Brain pericyte (primary cell): ENCODE measurements at regions not wholly inside any gene's neighbourhood (a gene's known extent, or its start where the extent isn't known, plus 50 kb on each side); places are given as distances from the start of the nearest gene placed in this dataset.

Experiments
- DNase-seq: peaks from one replicate; pipeline ENCODE4 v3.0.0-alpha.2; 2012; ENCODE audit warnings: low read depth, low spot score

GRCh38 chr1:208781391-208782045, 537.3 kb upstream of the PLXNA2 start:
- no peak for DNase-seq

GRCh38 chr1:208782186-208782585, 538.0 kb upstream of the PLXNA2 start:
- no peak for DNase-seq

DNA sequence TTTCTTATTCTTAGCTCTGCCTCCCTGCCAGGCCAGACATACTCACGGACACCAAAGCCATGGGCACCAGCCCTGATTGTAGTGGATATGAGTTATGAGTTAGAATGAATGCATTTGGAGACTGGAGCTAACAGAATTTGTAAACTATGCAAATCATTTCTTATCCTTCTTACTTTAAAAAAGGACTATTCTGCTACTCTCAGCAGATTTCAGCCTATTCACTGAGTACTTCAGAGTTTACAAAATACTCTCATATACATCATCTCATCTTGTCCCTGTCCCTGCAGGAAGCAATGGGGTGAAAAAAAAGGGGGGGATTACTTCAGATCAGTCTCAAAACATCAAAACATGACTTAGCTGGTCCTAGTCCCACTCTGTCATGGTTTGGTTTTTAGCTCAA, 541.4 kb upstream of the PLXNA2 start:
- DNase-seq, result no peak

GRCh38 chr1:208787219-208787618, 543.0 kb upstream of the PLXNA2 start:
- DNase-seq, result no peak

DNA sequence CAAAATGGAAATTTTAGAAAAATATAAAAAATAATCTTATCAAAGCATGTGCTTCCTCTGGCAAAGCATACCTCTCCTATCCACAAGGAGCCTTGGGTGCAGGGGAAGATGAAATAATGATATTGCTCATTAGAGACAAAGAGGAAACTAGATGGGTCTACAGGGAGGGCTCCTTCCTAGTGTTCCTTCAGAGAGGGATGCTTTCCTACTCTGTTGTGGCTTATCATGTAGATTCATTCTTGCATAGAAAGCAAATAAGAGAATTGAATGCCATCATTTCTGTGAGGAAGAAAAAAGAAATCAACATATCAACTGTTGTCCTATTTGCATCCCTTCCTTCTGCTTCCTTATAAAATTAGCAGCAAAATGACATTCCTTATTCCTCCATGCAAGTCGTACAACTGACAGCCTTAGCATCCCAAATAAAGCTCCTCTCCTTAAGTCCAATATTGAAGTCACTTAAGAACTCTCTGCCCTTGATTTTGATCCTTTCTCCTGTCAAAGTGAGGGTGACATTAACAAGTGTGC, 543.9 kb upstream of the PLXNA2 start:
- no peak for DNase-seq

GRCh38 chr1:208791456-208791855, 547.3 kb upstream of the PLXNA2 start:
- DNase-seq, result no peak

GRCh38 chr1:208793861-208794345, 549.7 kb upstream of the PLXNA2 start:
- DNase-seq, result no peak

- no peak for DNase-seq
Observed at GRCh38 chr1:208799186-208799585, 555.0 kb upstream of the PLXNA2 start.

GRCh38 chr1:208803011-208803811, 559.0 kb upstream of the PLXNA2 start:
- DNase-seq, result no peak

DNA sequence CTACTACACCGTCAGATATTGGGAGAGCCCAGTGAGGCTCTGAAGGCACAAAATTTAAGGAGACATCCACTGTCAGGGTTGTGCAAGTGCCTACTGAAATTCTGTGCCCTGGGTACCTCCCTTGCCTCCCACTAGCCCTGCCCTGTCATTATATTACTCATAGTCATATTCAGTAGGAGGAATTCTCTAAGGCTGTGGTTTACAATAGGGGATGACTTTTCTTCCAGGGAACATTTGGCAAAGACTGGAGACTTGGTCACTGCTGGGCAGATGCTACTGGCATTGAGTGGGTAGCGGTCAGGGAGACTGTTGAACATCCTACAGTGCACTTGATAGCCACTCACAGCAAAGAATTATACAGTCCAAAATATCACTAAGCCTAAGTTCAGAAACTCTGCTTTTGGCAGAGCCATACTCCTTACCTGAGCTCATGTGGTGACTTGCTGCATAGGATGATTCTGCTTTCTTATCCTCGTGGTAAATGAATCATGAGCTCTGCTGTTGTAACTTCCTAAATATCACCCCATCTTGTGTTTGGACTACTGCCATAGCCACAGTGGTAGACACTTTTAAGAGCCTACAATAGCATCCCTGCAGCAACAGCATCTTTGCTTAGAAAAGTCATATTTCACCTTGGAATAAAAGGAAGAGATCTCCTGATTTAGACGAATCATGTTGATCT, 563.4 kb upstream of the PLXNA2 start:
- no peak for DNase-seq

- no peak for DNase-seq
Observed at GRCh38 chr1:208808301-208808700, 564.1 kb upstream of the PLXNA2 start.

DNA sequence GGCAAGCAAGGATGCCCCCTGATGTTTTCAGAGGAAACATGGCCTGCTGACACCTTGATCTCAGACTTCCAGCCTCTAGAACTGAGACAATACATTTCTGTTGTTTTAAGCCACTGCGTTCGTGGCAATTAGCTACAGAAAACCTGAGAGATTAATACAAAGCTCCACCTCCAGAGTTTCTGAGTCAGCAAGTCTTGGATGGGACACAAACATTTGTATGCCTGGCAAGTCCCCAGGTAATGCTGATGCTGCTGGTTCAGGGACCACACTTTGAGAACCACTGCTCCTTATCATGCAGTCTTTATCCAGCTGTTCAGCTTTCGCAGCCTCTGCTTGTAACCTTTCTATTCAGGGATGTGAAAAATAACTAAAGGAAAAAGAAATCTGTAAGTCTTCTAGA, 565.7 kb upstream of the PLXNA2 start:
- no peak for DNase-seq

DNA sequence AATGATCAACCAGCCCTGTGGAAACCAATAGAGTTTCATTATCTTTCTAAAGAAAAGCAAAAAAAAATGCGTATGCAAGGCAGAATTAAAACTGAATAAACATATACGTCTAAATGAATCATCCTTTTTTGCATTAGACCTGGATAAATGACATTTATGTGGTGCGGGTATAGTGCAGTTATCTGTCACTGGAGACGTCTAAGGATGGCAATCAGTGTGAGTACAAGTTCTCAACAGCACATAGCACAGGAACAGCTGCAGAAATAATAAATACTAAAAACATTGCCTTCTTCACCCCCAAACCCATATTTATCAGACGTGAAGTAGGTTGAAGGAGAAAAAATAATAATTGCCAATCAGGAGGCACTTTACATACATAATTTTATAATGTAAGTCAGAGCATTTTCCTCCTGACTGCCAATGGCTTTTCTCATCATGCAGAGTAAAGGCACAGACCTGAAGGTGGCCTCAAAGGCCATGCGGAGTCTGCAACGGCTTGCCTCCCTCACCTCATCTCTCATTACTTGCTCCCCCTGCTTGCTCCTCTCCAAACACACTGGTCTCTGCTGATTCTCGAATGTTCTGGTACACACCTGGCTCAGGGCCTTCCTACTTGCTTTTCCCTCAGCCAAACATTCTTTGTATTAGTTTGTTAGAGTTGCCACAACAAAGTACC, 574.7 kb upstream of the PLXNA2 start:
- no peak for DNase-seq

- no peak for DNase-seq
Observed at GRCh38 chr1:208820580-208821212, 576.5 kb upstream of the PLXNA2 start.

GRCh38 chr1:208821939-208822338, 577.8 kb upstream of the PLXNA2 start:
- DNase-seq, result no peak

DNA sequence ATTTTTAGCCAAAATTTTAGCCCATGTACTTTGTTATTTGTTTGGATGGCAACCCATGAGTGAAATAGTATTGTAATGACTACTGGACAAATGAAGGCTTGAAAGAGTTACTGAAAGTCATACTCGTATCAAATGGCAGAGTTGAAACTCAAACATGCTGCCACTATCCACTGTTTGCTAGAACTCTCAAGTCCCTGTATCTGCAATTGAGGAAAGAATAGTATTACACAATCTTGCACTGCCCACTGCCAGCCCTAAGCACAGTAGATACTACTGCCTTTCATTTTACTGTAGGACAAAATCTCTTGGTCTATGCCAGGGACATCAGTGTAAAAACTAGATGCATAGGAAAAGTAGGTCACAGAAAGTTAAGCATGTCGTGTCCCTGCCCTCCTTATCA, 581.1 kb upstream of the PLXNA2 start:
- DNase-seq, result no peak

- no peak for DNase-seq
Observed at GRCh38 chr1:208829595-208829994, 585.4 kb upstream of the PLXNA2 start.

GRCh38 chr1:208834381-208835096, 590.4 kb upstream of the PLXNA2 start:
- no peak for DNase-seq

DNA sequence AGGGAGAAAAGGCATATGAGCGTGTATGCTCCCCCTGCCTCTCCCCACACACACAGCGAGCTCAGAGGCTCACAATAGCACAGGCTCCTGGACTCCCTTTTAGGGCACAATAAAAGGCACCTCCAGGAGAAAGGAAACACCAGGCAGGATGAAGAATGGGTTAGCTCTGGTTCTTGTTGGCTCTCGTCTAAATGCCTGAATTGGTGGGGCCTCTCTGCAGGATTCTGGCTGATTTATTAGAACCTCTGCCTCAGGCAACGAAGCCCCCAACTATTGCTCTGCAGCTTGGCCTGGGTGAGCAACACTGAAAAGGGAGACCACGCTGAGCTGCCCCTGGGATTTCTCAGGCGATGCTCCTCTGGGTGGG, 590.9 kb upstream of the PLXNA2 start:
- no peak for DNase-seq

DNA sequence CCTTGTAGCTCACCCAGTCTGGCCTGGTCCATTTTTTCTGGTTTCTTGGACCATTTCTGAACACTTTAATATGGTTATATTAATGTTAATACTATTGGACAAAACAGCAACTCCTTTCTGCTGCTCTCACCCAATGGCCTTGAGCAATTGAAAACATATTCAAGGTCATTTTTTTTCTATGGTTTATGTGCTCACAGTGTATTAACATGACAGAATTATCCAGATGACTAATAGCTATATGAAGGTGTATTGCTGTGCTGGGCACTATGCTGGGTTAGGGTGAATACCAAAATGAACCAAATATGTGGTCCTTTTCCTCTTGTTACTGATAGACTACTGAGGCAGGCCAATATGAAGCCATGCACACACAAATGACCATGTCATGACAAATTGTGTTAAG, 591.6 kb upstream of the PLXNA2 start:
- no peak for DNase-seq

DNA sequence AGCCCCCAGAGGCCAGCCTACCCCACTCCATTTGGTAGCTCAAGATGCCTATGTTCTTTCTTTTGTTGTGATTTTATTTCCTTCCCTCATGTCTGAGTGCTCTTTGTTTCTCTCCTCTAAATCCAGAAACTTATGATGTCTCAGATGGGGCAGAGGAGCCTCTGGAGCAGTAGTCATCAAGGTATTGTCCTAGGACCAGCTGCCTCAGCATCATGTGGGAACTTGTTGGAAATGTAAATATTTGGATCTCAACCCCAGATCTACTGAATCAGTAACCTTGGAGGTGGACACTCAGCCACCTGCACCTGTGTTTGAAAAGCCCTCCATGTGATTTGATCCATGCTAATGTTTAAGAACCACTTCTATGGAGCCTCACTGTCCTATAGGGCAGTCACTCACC, 593.1 kb upstream of the PLXNA2 start:
- no peak for DNase-seq
